ENCODE measurements at regions not wholly inside any gene's neighbourhood (a gene's known extent, or its start where the extent isn't known, plus 50 kb on each side); places are given as distances from the start of the nearest gene placed in this dataset.

- DNase-seq (ENCODE audit: low spot score), result no peak
Measured at GRCh38 chr12:19054035-19054434, 75.5 kb upstream of the PLEKHA5 start.

GRCh38 chr12:19055589-19055988 is 73.9 kb upstream of the PLEKHA5 start:
- no peak for DNase-seq (ENCODE audit: low spot score)

GRCh38 chr12:19058235-19059021 is 71.1 kb upstream of the PLEKHA5 start:
- DNase-seq (ENCODE audit: low spot score), result no peak

- no peak for DNase-seq (ENCODE audit: low spot score)
Measured at GRCh38 chr12:19064713-19065112, 64.8 kb upstream of the PLEKHA5 start.

GRCh38 chr12:19065223-19065622 is 64.3 kb upstream of the PLEKHA5 start:
- DNase-seq (ENCODE audit: low spot score), result no peak

GRCh38 chr12:19065871-19066270 is 63.7 kb upstream of the PLEKHA5 start:
- DNase-seq (ENCODE audit: low spot score), result no peak

- no peak for DNase-seq (ENCODE audit: low spot score)
Measured at GRCh38 chr12:19066475-19067001, 63.0 kb upstream of the PLEKHA5 start.

GRCh38 chr12:19068137-19068536 is 61.4 kb upstream of the PLEKHA5 start:
- DNase-seq (ENCODE audit: low spot score), result no peak

- no peak for DNase-seq (ENCODE audit: low spot score)
Measured at GRCh38 chr12:19070341-19070740, 59.2 kb upstream of the PLEKHA5 start.

GRCh38 chr12:19074700-19075099 is 54.8 kb upstream of the PLEKHA5 start:
- no peak for DNase-seq (ENCODE audit: low spot score)

- no peak for DNase-seq (ENCODE audit: low spot score)
Measured at GRCh38 chr12:19075711-19076340, 53.7 kb upstream of the PLEKHA5 start.
